GM12892 (cell line): ENCODE measurements at regions not wholly inside any gene's neighbourhood (a gene's known extent, or its start where the extent isn't known, plus 50 kb on each side); places are given as distances from the start of the nearest gene placed in this dataset.

Experiments used
- POLR2A ChIP-seq: IDR thresholded peaks from 2 replicates; pipeline ENCODE4 v1.6.1; 2011; ENCODE audit warnings: low read depth, low read length, control low read depth
- POLR2AphosphoS5 ChIP-seq: IDR thresholded peaks from 2 replicates; pipeline ENCODE4 v1.6.1; 2011; ENCODE audit warnings: low read depth, low read length, control low read depth

DNA sequence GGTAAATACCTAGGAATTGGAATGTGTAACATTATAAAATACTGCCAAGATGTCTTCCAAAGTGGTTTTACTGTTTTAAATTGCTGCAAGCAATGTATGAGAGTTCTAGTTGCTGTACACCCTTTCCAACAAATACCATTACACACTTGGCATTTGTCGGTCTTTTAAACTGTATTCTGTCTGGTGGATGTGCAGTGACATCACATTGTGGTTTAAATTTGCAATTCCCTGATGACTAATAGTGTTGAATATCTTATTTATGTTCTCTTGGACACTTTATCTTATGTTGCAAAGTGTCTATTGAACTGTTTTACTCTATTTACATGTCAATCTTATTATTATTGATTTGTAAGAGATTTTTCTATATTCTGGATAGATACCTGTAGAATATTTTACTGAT, 561.2 kb upstream of the B3GALT2 start:
- TF ChIP-seq POLR2AphosphoS5 (no peak), POLR2A (no peak)
